ENCODE measurements at regions not wholly inside any gene's neighbourhood (a gene's known extent, or its start where the extent isn't known, plus 50 kb on each side); places are given as distances from the start of the nearest gene placed in this dataset.
"Not testable (repeated sequence)": the region's sequence is repeated elsewhere in the genome, so short reads cannot be mapped to it uniquely, and the experiment has no call there.

- H3K9me3 ChIP-seq (ENCODE audit: low read length); H3K4me3 Mint-ChIP-seq; H3K9me3 Mint-ChIP-seq; H3K27ac ChIP-seq (ENCODE audit: low read depth, low read length); H3K27me3 ChIP-seq (ENCODE audit: insufficient read depth, low read length, poor library complexity, severe bottlenecking); H3K27ac Mint-ChIP-seq; H3K4me1 Mint-ChIP-seq; POLR2A ChIA-PET; H3K4me3 ChIP-seq (ENCODE audit: low read length); H3K4me1 ChIP-seq (ENCODE audit: insufficient read depth, low read length); H3K36me3 Mint-ChIP-seq; H3K36me3 ChIP-seq (ENCODE audit: insufficient read depth, low read length); CTCF ChIA-PET; DNase-seq: not testable (repeated sequence)
- peaks cover 6 to 24% of the 10 kb centered on the region in 2 donors for H3K27me3 Mint-ChIP-seq
Observed at GRCh38 chr22:49383909-49384308, 443.8 kb downstream of the BRD1 start.

- peaks cover 18 to 38% of the 10 kb centered on the region in 2 donors for H3K27me3 Mint-ChIP-seq
Observed at GRCh38 chr22:49382451-49382735, 445.3 kb downstream of the BRD1 start.

GRCh38 chr22:49381595-49382450 is 445.9 kb downstream of the BRD1 start:
- Mint-ChIP-seq H3K27me3 (peaks cover 19 to 42% of the 10 kb centered on the region in 2 donors), H3K9me3 (no peaks in the 10 kb centered on the region), H3K36me3 (no peaks in the 10 kb centered on the region), H3K4me3 (no peak overlapping the region), H3K27ac (peak overlapping the region in 1 of 8 donors; percentile 94), H3K4me1 (no peaks in the 10 kb centered on the region)
- DNase-seq: no peak
- H3K27me3 ChIP-seq (ENCODE audit: insufficient read depth, low read length, poor library complexity, severe bottlenecking): no peaks in the 10 kb centered on the region
- ChIA-PET CTCF (no interaction called here), POLR2A (no interaction called here)
- no peaks in the 10 kb centered on the region for H3K36me3 ChIP-seq (ENCODE audit: insufficient read depth, low read length)
- no peaks in the 10 kb centered on the region for H3K4me1 ChIP-seq (ENCODE audit: insufficient read depth, low read length)
- no peak overlapping the region for H3K27ac ChIP-seq (ENCODE audit: low read depth, low read length)
- no peaks in the 10 kb centered on the region for H3K9me3 ChIP-seq (ENCODE audit: low read length)
- H3K4me3 ChIP-seq (ENCODE audit: low read length): no peak overlapping the region

More at GRCh38 chr22:49382451-49382735, 445.3 kb downstream of the BRD1 start:
- Histone ChIP-seq H3K4me1 (ENCODE audit: insufficient read depth, low read length) (no peaks in the 10 kb centered on the region), H3K4me3 (ENCODE audit: low read length) (no peak overlapping the region), H3K36me3 (ENCODE audit: insufficient read depth, low read length) (no peaks in the 10 kb centered on the region), H3K9me3 (ENCODE audit: low read length) (no peaks in the 10 kb centered on the region), H3K27me3 (ENCODE audit: insufficient read depth, low read length, poor library complexity, severe bottlenecking) (no peaks in the 10 kb centered on the region), H3K27ac (ENCODE audit: low read depth, low read length) (no peak overlapping the region)
- ChIA-PET CTCF (no interaction called here), POLR2A (no interaction called here)
- H3K4me1 Mint-ChIP-seq: no peaks in the 10 kb centered on the region
- no peaks in the 10 kb centered on the region for H3K9me3 Mint-ChIP-seq
- no peak overlapping the region for H3K4me3 Mint-ChIP-seq
- DNase-seq: no peak
- H3K36me3 Mint-ChIP-seq: no peaks in the 10 kb centered on the region
- H3K27ac Mint-ChIP-seq: no peak overlapping the region

GRCh38 chr22:49380828-49381114 is 446.9 kb downstream of the BRD1 start:
- Mint-ChIP-seq H3K9me3 (no peaks in the 10 kb centered on the region), H3K27me3 (peaks cover 19 to 42% of the 10 kb centered on the region in 2 donors), H3K27ac (no peak overlapping the region), H3K36me3 (no peaks in the 10 kb centered on the region), H3K4me1 (no peaks in the 10 kb centered on the region), H3K4me3 (no peak overlapping the region)
- no peak overlapping the region for H3K4me3 ChIP-seq (ENCODE audit: low read length)
- H3K4me1 ChIP-seq (ENCODE audit: insufficient read depth, low read length): no peaks in the 10 kb centered on the region
- no peaks in the 10 kb centered on the region for H3K9me3 ChIP-seq (ENCODE audit: low read length)
- H3K27me3 ChIP-seq (ENCODE audit: insufficient read depth, low read length, poor library complexity, severe bottlenecking): no peaks in the 10 kb centered on the region
- no peak for DNase-seq
- ChIA-PET POLR2A (no interaction called here), CTCF (no interaction called here)
- no peak overlapping the region for H3K27ac ChIP-seq (ENCODE audit: low read depth, low read length)
- no peaks in the 10 kb centered on the region for H3K36me3 ChIP-seq (ENCODE audit: insufficient read depth, low read length)

DNA sequence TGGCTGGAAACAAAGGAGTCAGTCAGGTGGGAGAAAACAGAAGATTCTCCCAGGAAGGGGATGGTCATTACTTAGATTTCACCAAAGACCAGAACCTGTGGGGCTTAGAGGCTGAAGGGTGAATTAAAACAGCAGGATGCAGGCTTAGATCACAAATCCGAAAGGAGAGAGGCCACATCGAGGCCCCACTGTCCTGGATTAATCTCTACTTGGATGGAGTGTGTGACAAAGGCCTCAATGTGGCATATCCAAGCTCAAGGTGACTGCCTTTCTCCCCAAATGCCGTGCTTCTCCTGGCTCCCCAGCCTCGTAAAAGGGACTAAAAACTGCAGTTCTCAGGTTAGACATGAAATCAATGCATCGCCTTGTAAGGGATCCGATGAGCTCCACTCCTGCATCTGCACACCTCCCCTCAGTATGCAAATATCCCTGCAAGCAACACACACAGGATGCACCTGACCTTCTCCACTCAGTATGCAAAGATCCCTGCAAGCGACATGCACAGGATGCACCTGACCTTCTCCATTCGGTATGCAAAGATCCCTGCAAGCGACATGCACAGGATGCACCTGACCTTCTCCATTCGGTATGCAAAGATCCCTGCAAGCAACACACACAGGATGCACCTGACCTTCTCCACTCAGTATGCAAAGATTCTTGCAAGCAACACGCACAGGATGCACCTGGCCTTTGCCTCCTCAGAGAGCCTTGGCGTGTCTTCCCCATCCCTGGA is 447.4 kb downstream of the BRD1 start:
- Mint-ChIP-seq H3K27me3 (peaks cover 19 to 42% of the 10 kb centered on the region in 2 donors), H3K4me1 (no peaks in the 10 kb centered on the region), H3K4me3 (no peak overlapping the region), H3K36me3 (no peaks in the 10 kb centered on the region), H3K27ac (no peak overlapping the region), H3K9me3 (no peaks in the 10 kb centered on the region)
- no peaks in the 10 kb centered on the region for H3K9me3 ChIP-seq (ENCODE audit: low read length)
- H3K4me1 ChIP-seq (ENCODE audit: insufficient read depth, low read length): no peaks in the 10 kb centered on the region
- H3K36me3 ChIP-seq (ENCODE audit: insufficient read depth, low read length): no peaks in the 10 kb centered on the region
- ChIA-PET POLR2A (no interaction called here), CTCF (no interaction called here)
- DNase-seq: no peak
- H3K27ac ChIP-seq (ENCODE audit: low read depth, low read length): no peak overlapping the region
- no peak overlapping the region for H3K4me3 ChIP-seq (ENCODE audit: low read length)
- H3K27me3 ChIP-seq (ENCODE audit: insufficient read depth, low read length, poor library complexity, severe bottlenecking): no peaks in the 10 kb centered on the region

DNA sequence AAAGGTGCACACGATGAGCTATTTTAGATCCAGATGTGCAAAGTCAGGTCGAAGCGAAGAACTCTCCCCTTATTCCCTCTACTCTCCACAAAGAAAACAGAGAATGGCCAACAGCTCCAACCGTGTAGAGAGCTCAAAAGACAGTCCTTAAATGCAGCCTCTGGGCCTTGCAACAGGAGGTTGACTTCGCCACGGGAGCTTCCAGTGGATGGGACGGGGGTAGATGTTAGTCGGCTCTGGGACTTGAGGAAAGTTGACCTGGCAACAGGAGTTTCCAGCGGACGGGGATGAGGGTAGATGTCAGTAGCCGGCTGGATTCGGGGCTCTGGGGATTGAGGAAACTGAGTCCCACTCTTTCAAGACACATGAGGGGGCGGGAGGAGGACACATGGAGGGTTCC is 450.4 kb downstream of the BRD1 start:
- POLR2A ChIA-PET: no interaction called here

DNA sequence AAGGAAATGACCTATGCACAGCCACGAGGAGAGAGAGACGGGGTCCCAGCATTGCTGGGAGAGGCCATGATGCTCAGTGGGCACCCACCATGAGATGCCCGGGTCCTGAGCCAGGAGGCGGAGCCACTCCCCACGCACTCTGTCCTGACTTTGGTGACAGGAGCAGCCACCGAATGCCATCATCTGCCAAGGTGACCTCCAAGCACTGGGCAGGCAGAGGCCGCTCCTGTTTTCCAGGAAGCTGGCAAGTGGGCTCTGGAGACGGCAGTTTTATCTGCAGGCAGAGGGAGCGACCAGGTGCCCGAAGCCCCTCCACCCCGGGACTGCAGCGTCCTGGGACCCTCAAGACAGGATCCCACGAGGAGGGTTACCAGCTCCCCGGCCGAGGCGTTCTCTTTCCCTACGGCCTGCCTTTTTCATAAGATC is 453.9 kb downstream of the BRD1 start:
- Histone ChIP-seq H3K4me3 (ENCODE audit: low read length) (no peak overlapping the region), H3K27ac (ENCODE audit: low read depth, low read length) (no peak overlapping the region), H3K27me3 (ENCODE audit: insufficient read depth, low read length, poor library complexity, severe bottlenecking) (no peaks in the 10 kb centered on the region), H3K4me1 (ENCODE audit: insufficient read depth, low read length) (no peaks in the 10 kb centered on the region), H3K9me3 (ENCODE audit: low read length) (no peaks in the 10 kb centered on the region), H3K36me3 (ENCODE audit: insufficient read depth, low read length) (no peaks in the 10 kb centered on the region)
- H3K9me3 Mint-ChIP-seq: no peaks in the 10 kb centered on the region
- CTCF ChIA-PET: no interaction called here
- H3K27me3 Mint-ChIP-seq: peaks cover 19 to 21% of the 10 kb centered on the region in 2 donors
- no peak for DNase-seq
- POLR2A ChIA-PET: no interaction called here
- H3K4me1 Mint-ChIP-seq: no peaks in the 10 kb centered on the region
- H3K36me3 Mint-ChIP-seq: no peaks in the 10 kb centered on the region
- H3K27ac Mint-ChIP-seq: no peak overlapping the region
- H3K4me3 Mint-ChIP-seq: no peak overlapping the region

More for the DNA sequence above, 450.4 kb downstream of the BRD1 start:
- Mint-ChIP-seq H3K9me3 (no peaks in the 10 kb centered on the region), H3K27me3 (peaks cover 19 to 39% of the 10 kb centered on the region in 2 donors), H3K4me1 (no peaks in the 10 kb centered on the region), H3K4me3 (no peak overlapping the region), H3K36me3 (no peaks in the 10 kb centered on the region), H3K27ac (no peak overlapping the region)
- H3K4me3 ChIP-seq (ENCODE audit: low read length): no peak overlapping the region
- no peaks in the 10 kb centered on the region for H3K4me1 ChIP-seq (ENCODE audit: insufficient read depth, low read length)
- H3K27me3 ChIP-seq (ENCODE audit: insufficient read depth, low read length, poor library complexity, severe bottlenecking): no peaks in the 10 kb centered on the region
- DNase-seq: no peak
- no peak overlapping the region for H3K27ac ChIP-seq (ENCODE audit: low read depth, low read length)
- CTCF ChIA-PET: no interaction called here
- H3K36me3 ChIP-seq (ENCODE audit: insufficient read depth, low read length): no peaks in the 10 kb centered on the region
- H3K9me3 ChIP-seq (ENCODE audit: low read length): no peaks in the 10 kb centered on the region

GRCh38 chr22:49373289-49373666 is 454.4 kb downstream of the BRD1 start:
- peaks cover 16 to 17% of the 10 kb centered on the region in 2 donors for H3K27me3 Mint-ChIP-seq
- Histone ChIP-seq H3K9me3 (ENCODE audit: low read length) (no peaks in the 10 kb centered on the region), H3K27me3 (ENCODE audit: insufficient read depth, low read length, poor library complexity, severe bottlenecking) (no peaks in the 10 kb centered on the region), H3K4me3 (ENCODE audit: low read length) (no peak overlapping the region), H3K4me1 (ENCODE audit: insufficient read depth, low read length) (no peaks in the 10 kb centered on the region), H3K36me3 (ENCODE audit: insufficient read depth, low read length) (no peaks in the 10 kb centered on the region), H3K27ac (ENCODE audit: low read depth, low read length) (no peak overlapping the region)
- no peak overlapping the region for H3K4me3 Mint-ChIP-seq
- no peaks in the 10 kb centered on the region for H3K4me1 Mint-ChIP-seq
- ChIA-PET POLR2A (no interaction called here), CTCF (no interaction called here)
- no peaks in the 10 kb centered on the region for H3K36me3 Mint-ChIP-seq
- no peak overlapping the region for H3K27ac Mint-ChIP-seq
- no peaks in the 10 kb centered on the region for H3K9me3 Mint-ChIP-seq
- no peak for DNase-seq

Data from CD8-positive, alpha-beta memory T cell (primary cell).